IPS-15b (cell line): ENCODE measurements at regions not wholly inside any gene's neighbourhood (a gene's known extent, or its start where the extent isn't known, plus 50 kb on each side); places are given as distances from the start of the nearest gene placed in this dataset.

Experiments
- H3K27me3 ChIP-seq: one replicate; pipeline ENCODE4 v1.6.1; 2013; ENCODE audit warnings: low read length; ENCODE audit not compliant: control insufficient read depth, insufficient read depth
- H3K36me3 ChIP-seq: one replicate; pipeline ENCODE4 v1.6.1; 2013; ENCODE audit warnings: low read length; ENCODE audit not compliant: control insufficient read depth, insufficient read depth
- H3K4me1 ChIP-seq: one replicate; pipeline ENCODE4 v1.6.1; 2013; ENCODE audit warnings: mild to moderate bottlenecking, low read length; ENCODE audit not compliant: control insufficient read depth, insufficient read depth
- H3K4me3 ChIP-seq: one replicate; pipeline ENCODE4 v1.5.1; 2013; ENCODE audit warnings: low read depth, low read length
- H3K9ac ChIP-seq: one replicate; pipeline ENCODE4 v1.6.1; 2013; ENCODE audit warnings: low read depth, mild to moderate bottlenecking, low read length
- H3K9me3 ChIP-seq: one replicate; pipeline ENCODE4 v1.6.1; 2013; ENCODE audit warnings: mild to moderate bottlenecking, low read length; ENCODE audit not compliant: control insufficient read depth, insufficient read depth

DNA sequence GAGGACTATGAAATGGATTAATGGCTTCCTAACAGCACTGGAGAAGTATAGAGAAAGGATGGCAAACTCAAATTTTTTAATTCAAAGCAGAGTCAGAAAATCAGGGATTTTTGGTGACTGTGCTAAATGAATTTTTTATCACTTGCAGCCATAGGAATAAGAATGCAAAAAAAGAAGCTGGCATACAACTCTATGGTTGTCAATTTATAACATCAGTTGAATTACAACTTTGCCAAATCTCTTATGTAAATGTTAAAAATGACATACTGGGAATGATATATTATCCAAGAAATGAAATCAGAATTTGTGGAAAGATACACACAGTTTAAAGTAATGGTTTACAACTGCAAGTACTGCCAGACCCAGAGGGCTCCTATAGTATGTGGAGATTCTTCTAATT, 106.5 kb downstream of the HTR1B start:
- Histone ChIP-seq H3K4me1 (no peaks in the 10 kb centered on the region), H3K27me3 (no peaks in the 10 kb centered on the region), H3K9me3 (no peaks in the 10 kb centered on the region), H3K4me3 (no peak overlapping the region), H3K9ac (no peak overlapping the region), H3K36me3 (no peaks in the 10 kb centered on the region)

DNA sequence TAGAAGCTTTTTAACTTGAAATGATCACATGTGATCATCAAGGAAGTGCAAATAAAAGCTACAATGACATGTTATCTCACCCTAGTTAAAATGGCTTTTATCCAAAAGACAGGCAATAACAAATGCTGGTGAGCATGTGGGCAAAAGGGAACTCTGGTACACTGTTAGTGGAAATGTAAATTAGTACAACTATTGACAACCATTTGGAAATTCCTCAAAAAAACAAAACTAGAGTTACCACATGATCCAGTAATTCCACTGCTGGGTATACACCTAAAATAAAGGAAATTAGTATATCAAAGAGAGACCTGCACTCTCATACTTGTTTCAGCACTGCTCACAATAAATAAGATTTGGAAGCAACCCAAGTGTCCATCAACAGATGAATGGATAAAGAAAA, 108.7 kb downstream of the HTR1B start:
- no peaks in the 10 kb centered on the region for H3K4me1 ChIP-seq
- no peak overlapping the region for H3K9ac ChIP-seq
- no peak overlapping the region for H3K4me3 ChIP-seq
- H3K36me3 ChIP-seq, result no peaks in the 10 kb centered on the region
- no peaks in the 10 kb centered on the region for H3K9me3 ChIP-seq
- H3K27me3 ChIP-seq, result no peaks in the 10 kb centered on the region

DNA sequence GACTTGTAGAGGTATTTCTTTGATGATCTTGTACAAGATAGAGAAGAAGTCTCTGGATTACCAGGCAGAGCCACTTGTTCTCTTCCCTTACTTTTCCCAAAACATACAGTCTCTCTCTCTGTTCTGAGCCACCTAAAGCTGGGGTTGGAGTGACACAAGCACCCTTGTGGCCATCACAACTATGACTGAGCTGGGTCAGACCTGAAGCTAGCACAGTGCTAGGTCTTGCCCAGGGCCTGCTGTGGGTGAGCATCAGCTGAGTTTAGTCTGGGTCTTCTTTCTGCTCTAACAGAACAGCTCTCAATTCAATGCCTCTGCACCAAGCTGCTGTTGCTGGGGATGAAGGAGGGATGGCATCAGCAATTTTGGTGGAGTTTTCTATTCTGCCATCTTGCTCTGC, 110.2 kb downstream of the HTR1B start:
- Histone ChIP-seq H3K36me3 (no peaks in the 10 kb centered on the region), H3K4me1 (no peaks in the 10 kb centered on the region), H3K9me3 (no peaks in the 10 kb centered on the region), H3K4me3 (no peak overlapping the region), H3K9ac (no peak overlapping the region), H3K27me3 (no peaks in the 10 kb centered on the region)

DNA sequence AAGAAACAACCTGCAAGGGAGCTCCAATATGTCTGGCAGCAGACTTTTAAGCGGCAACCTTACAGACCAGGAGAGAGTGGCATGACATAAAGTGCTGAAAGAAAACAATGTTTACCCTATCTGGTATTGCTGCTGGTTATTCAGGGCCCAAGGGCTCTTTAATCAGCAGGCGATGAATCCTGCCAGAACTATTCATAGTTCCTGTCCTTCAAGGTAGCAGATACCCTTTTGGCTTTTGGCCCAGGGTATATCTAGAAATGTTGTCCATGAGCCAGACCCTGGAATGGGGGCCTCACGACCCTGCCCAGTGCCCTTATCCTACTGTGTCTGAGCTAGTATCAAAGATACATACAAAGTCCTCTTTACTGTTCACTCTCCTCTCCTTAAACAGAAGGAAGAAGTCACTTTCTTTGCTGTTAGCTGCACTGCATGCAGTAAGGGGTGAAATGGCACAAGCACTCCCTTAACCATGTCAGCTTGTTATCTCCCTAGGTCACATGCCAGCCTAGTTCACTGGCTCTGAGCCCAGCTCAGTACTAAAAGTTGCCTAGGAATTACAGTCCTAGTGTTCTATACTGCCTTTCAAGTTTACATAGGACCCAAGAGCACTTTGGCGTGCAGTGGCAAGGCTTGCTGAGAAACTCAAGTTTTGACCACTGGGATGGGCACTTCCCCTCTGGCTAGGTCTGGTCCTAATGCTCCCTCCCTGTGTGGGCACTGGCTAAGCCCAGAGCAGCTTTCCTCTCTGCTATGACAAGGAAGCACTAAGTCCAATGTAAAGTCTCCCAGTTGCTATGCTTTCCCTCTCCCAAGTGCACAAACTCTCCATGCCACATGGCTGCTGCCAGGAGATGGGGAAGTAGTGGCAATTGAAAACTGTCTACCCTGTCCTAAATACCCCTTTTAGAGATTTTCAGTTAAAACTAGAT, 122.0 kb downstream of the HTR1B start:
- Histone ChIP-seq H3K4me1 (peaks cover 5% of the 10 kb centered on the region), H3K9me3 (no peaks in the 10 kb centered on the region), H3K9ac (no peak overlapping the region), H3K36me3 (no peaks in the 10 kb centered on the region), H3K4me3 (no peak overlapping the region), H3K27me3 (no peaks in the 10 kb centered on the region)

DNA sequence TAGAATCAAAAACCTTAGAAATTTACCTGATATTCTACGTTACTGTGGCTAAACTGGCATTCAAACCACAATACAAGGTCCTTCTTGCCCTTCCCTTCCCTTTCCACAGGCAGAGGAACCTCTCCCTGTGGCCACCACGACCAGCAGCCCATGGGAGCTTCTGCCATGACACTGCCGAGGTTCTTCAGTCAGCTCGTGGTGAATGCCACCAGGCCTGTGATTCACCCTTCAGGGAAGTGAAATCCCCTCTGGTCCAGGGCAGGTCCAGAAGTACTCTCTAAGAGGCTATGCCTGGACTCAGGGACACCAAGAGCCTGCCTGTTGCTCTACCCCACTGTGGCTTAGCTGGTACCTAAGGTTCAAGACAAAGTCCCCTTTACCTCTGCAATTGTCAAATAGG, 123.0 kb downstream of the HTR1B start:
- H3K27me3 ChIP-seq, result no peaks in the 10 kb centered on the region
- H3K9me3 ChIP-seq, result no peaks in the 10 kb centered on the region
- H3K4me3 ChIP-seq, result no peak overlapping the region
- H3K9ac ChIP-seq, result no peak overlapping the region
- H3K36me3 ChIP-seq, result no peaks in the 10 kb centered on the region
- peaks cover 12% of the 10 kb centered on the region for H3K4me1 ChIP-seq

DNA sequence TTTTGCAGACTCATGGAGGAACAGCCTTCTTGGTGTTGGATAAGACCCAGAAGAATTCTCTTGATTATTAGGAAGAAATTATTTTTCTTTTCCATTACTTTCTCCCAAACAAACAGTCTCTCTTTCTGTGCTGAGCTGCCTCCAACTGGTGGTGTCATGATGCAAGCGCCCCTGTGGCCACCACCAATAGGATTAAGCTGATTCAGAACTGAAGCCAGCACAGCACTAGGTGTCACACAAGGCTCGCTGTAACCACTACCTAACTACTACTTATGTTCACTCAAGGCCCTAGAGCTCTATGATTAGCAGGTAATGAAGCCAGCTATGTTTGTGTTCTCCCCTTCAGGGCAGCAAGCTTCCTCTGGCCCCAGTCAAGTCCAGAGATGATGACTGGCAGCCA, 123.4 kb downstream of the HTR1B start:
- Histone ChIP-seq H3K9me3 (no peaks in the 10 kb centered on the region), H3K4me1 (peaks cover 12% of the 10 kb centered on the region), H3K36me3 (no peaks in the 10 kb centered on the region), H3K9ac (no peak overlapping the region), H3K27me3 (no peaks in the 10 kb centered on the region), H3K4me3 (no peak overlapping the region)

DNA sequence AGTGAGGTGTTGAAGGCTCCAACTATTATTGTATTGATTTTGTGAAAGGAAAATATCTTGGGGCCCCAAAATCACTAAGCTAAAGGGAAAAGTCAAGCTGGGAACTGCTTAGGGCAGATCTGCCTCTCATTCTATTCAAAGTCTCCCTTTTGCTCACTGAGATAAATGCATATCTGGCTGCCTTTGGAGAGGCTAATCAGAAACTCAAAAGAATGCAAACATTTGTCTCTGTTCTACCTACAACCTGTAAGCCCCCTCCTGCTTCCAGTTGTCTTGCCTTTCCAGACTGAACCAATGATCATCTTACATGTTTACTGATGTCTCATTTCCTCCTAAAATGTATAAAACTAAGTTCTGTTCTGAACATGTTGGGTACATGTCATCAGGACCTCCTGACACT, 125.9 kb downstream of the HTR1B start:
- Histone ChIP-seq H3K27me3 (no peaks in the 10 kb centered on the region), H3K4me3 (no peak overlapping the region), H3K9me3 (peaks cover 11% of the 10 kb centered on the region), H3K4me1 (peaks cover 12% of the 10 kb centered on the region), H3K36me3 (no peaks in the 10 kb centered on the region), H3K9ac (no peak overlapping the region)

DNA sequence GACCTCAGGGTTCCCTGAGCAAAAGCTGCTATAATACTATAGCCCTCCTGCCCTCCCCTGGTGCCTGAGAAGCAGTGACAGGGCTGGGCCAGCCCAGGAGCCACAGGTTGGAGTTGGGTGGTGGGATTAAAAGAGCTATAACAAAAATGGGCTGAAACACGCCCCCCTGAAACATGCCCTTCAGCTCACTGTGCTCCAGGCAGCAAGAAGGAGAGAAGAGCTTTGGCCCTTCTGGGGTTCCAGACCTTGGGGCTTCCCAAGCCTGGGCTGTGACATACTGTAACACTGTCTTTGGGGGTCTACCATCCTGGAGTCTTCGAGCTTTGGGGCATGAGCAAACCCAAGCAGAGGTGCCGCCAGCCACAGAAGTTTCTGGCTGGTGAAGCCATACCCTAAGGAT, 129.2 kb downstream of the HTR1B start:
- Histone ChIP-seq H3K36me3 (no peaks in the 10 kb centered on the region), H3K9ac (no peak overlapping the region), H3K9me3 (peaks cover 11% of the 10 kb centered on the region), H3K4me1 (peaks cover 10% of the 10 kb centered on the region), H3K4me3 (no peak overlapping the region), H3K27me3 (no peaks in the 10 kb centered on the region)

DNA sequence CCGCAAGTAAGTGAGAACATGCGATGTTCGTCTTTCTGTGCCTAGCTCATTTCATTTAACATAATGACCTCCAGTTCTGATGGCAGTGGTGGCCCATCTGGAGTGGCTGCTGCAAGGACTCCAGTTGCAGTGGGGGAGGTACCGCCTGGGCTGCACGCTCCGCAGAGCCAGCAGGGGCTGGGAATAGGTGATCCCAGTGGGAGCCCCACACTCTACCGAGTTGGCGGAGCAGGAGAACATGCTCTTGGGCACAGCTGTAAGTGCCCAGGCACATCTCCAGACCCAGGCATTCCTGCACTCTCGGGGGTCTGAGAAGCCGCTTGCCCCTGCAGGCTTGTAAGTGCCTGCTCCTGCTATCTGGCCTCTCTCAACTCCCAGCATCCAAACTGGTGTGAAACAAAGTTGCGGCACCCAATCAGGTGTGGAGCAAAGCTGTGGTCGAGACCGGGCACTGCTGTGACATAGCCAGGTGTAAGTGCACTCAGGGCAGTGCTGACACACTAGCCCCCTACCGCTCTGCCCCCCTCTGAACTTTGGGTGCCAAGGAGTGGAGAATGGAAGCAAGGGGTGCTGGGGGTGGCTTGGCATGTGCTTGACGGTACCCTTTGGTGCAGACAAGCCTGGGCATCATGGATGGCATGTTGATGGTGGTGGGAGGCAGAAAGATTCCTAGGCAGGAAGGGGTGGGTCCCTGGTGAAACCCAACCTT, 130.2 kb downstream of the HTR1B start:
- no peak overlapping the region for H3K4me3 ChIP-seq
- peaks cover 11% of the 10 kb centered on the region for H3K9me3 ChIP-seq
- H3K9ac ChIP-seq, result no peak overlapping the region
- no peaks in the 10 kb centered on the region for H3K27me3 ChIP-seq
- H3K36me3 ChIP-seq, result no peaks in the 10 kb centered on the region
- H3K4me1 ChIP-seq, result peaks cover 7% of the 10 kb centered on the region

DNA sequence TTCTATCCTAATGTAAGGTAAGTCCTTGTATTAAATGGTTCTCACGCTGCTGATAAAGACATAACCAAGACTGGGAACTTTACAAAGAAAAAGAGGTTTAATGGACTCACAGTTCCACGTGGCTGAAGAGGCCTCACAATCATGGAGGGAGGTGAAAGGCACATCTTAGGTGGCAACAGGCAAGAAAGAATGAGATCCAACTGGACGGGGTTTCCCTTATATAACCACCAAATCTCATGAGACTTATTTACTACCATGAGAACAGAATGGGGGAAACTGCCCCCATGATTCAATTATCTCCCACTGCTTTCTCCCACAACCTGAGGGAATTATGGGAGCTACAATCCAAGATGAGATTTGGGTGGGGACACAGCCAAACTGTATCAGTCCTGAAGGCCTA, 136.6 kb downstream of the HTR1B start:
- Histone ChIP-seq H3K4me3 (no peak overlapping the region), H3K9me3 (no peaks in the 10 kb centered on the region), H3K4me1 (no peaks in the 10 kb centered on the region), H3K9ac (no peak overlapping the region), H3K27me3 (no peaks in the 10 kb centered on the region), H3K36me3 (no peaks in the 10 kb centered on the region)

DNA sequence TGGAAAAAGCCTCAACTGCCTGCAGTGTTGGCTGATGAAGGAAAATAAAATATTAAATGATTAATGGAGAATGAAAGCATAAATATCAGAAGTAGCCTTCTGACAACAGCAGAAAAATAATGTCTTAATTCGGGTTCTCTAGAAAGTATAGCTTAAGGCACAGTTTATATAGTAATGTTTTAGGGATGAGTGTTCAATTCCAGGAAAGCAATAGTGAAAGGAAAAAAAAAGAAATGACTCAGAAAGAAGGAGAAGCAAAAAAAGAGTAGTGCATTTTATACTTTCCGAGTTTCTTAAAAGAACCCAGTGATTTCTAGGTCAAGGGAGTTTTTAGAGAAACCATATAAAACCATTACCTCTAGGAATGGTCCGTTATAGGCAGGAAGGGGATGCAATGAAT, 137.3 kb downstream of the HTR1B start:
- Histone ChIP-seq H3K9me3 (no peaks in the 10 kb centered on the region), H3K9ac (no peak overlapping the region), H3K4me3 (no peak overlapping the region), H3K27me3 (no peaks in the 10 kb centered on the region), H3K36me3 (no peaks in the 10 kb centered on the region), H3K4me1 (peaks cover 5% of the 10 kb centered on the region)

DNA sequence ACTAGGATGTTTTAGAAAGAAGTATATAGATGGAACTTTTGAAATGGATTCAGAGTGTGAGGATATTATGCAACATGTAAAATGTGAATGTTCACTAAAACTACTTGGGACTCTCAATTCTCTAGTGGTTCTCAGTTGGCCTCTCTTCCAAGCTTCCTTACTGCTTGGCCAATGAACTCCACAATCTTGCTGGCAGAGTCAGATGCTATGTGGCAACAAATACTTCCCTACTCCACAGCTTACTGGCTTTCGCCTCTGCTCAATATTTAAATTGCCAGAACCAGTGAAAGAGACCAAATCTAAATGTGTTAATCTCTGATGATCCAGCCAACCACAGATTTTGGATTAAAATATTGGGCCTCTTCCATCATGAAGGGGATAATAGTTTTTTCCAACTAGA, 138.4 kb downstream of the HTR1B start:
- H3K36me3 ChIP-seq, result no peaks in the 10 kb centered on the region
- peaks cover 5% of the 10 kb centered on the region for H3K4me1 ChIP-seq
- no peak overlapping the region for H3K9ac ChIP-seq
- H3K27me3 ChIP-seq, result no peaks in the 10 kb centered on the region
- H3K4me3 ChIP-seq, result no peak overlapping the region
- no peaks in the 10 kb centered on the region for H3K9me3 ChIP-seq
